Hepatocyte (in vitro differentiated cells): ENCODE measurements at regions not wholly inside any gene's neighbourhood (a gene's known extent, or its start where the extent isn't known, plus 50 kb on each side); places are given as distances from the start of the nearest gene placed in this dataset.

Experiments used
- CTCF ChIP-seq: fragments of 200-600 bp; sonication (generic); IDR thresholded peaks from 2 replicates; pipeline ENCODE4 v1.5.1; 2016; ENCODE audit warnings: antibody characterized with exemption, mild to moderate bottlenecking; ENCODE audit not compliant: poor library complexity
- EZH2 ChIP-seq: fragments of 200-600 bp; sonication (generic); IDR thresholded peaks from 2 replicates; pipeline ENCODE4 v1.6.1; 2016; ENCODE audit warnings: antibody characterized with exemption, mild to moderate bottlenecking, borderline replicate concordance
- EZH2phosphoT487 ChIP-seq: fragments of 200-600 bp; sonication (generic); IDR thresholded peaks from one replicate; pipeline ENCODE4 v1.6.1; 2018; ENCODE audit warnings: antibody characterized with exemption, mild to moderate bottlenecking, low read depth, moderate library complexity; ENCODE audit not compliant: unreplicated experiment, severe bottlenecking

GRCh38 chr6:95185874-95186273, 391.5 kb upstream of the MANEA start:
- no peak for TF ChIP-seq CTCF
- no peak for TF ChIP-seq EZH2phosphoT487
- no peak for TF ChIP-seq EZH2
